Neuron (in vitro differentiated cells): ENCODE measurements at regions not wholly inside any gene's neighbourhood (a gene's known extent, or its start where the extent isn't known, plus 50 kb on each side); places are given as distances from the start of the nearest gene placed in this dataset.
"Not testable (repeated sequence)": the region's sequence is repeated elsewhere in the genome, so short reads cannot be mapped to it uniquely, and the experiment has no call there.

ENCODE experiments used
- H2AFZ ChIP-seq: one replicate; pipeline ENCODE4 v1.6.1; 2013; ENCODE audit warnings: low read depth, mild to moderate bottlenecking, inconsistent platforms, low read length, moderate library complexity
- H3K27me3 ChIP-seq: one replicate; pipeline ENCODE4 v1.6.1; 2013; ENCODE audit warnings: low read length; ENCODE audit not compliant: insufficient read depth
- H3K36me3 ChIP-seq: one replicate; pipeline ENCODE4 v1.6.1; 2013; ENCODE audit warnings: low read length; ENCODE audit not compliant: insufficient read depth
- H3K4me1 ChIP-seq: one replicate; pipeline ENCODE4 v1.6.1; 2013; ENCODE audit warnings: low read length; ENCODE audit not compliant: insufficient read depth
- H3K4me3 ChIP-seq: 2 replicates; pipeline ENCODE4 v1.5.1; 2013; ENCODE audit warnings: mild to moderate bottlenecking, low read length, moderate library complexity
- H3K9me3 ChIP-seq: one replicate; pipeline ENCODE4 v1.6.1; 2013; ENCODE audit warnings: low read length

DNA sequence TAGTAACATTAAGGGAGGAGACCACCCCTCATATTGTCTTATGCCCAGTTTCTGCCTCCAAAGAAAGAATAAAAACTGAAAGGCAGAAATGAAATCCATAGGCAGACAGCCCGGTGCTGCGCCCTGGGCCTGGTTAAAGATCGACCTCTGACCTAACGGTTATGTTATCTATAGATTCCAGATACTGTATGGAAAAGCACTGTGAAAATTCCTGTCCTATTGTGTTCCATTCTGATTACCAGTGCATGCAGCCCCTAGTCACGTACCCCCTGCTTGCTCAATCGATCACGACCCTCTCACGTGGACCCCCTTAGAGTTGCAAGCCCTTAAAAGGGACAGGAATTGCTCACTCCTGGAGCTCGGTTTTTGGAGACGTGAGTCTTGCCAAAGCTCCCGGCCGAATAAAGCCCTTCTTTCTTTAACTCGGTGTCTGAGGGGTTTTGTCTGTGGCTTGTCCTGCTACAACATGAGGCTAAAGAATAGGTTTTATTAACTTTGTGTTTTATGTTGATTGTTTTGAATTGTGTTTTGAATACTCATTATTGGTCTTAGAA lies 121.4 kb upstream of the XIRP2 start:
- H3K9me3 ChIP-seq, H3K27me3 ChIP-seq, H3K36me3 ChIP-seq, H3K4me1 ChIP-seq, H3K4me3 ChIP-seq, H2AFZ ChIP-seq: not testable (repeated sequence)

- Histone ChIP-seq H3K4me3 (no peak overlapping the region), H3K36me3 (no peaks in the 10 kb centered on the region), H3K4me1 (peaks cover 2% of the 10 kb centered on the region), H3K27me3 (no peaks in the 10 kb centered on the region), H3K9me3 (peaks cover 2% of the 10 kb centered on the region), H2AFZ (no peak overlapping the region)
Observed at GRCh38 chr2:166766220-166766619, 122.1 kb upstream of the XIRP2 start.

DNA sequence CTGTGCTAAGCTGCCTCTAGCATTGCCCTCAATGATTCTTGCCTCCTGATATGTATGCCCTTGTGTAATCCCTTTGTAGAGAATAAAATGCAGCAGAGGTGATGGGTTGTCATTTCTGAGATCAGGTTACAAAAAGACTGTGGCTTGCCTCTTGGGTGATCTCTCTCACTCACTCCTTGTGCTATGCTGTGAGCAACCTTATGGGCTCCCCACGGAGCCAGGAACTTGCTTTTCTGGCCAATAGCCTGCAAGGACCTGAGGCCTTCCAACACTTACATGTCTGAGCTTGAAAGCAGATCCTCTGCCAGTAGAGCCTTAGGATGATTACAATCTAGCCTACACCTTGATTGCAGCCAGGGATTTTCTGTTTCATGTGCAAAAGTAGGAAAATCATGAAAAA lies 123.1 kb upstream of the XIRP2 start:
- no peaks in the 10 kb centered on the region for H3K36me3 ChIP-seq
- no peak overlapping the region for H2AFZ ChIP-seq
- H3K4me3 ChIP-seq = no peak overlapping the region
- H3K9me3 ChIP-seq = peaks cover 2% of the 10 kb centered on the region
- no peaks in the 10 kb centered on the region for H3K27me3 ChIP-seq
- H3K4me1 ChIP-seq = peaks cover 2% of the 10 kb centered on the region

DNA sequence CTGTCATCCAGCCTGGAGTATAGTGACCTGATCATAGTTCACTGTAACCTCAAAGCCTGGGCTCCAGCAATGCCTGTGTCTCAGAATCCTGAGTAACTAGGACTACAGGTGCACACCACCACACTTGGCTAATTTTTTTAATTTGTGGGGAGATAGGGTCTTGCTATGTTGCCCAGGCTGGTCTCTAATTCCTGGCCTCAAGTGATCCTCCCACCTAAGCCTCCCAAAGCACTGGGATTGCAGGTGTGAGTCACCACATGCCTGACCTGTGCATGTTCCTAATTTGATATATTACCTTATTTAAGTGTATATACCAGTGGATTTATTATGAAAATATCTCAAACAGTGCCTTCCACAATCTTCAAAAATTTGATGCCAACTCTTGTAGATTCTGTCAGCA lies 123.6 kb upstream of the XIRP2 start:
- Histone ChIP-seq H3K9me3 (peaks cover 2% of the 10 kb centered on the region), H3K27me3 (no peaks in the 10 kb centered on the region), H3K4me3 (no peak overlapping the region), H2AFZ (no peak overlapping the region), H3K4me1 (peaks cover 2% of the 10 kb centered on the region), H3K36me3 (no peaks in the 10 kb centered on the region)

DNA sequence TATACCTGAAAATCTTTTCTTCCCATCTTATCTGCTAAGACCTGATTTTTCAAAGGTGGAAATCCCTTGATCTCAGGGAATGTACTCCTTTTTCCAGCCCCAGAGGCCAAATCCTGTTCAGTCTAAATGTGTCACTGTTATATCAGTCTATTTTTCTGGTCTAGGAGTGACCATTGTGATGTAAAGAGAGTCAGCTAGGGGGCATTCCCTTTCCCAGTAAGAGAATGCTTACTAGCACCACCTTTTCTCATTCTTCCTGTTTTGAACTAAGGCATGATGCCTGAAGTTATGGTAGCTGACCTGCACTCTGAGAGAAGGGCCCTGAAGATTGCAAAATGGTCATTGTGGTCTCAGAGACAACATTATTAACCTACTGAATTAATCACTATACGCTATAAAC lies 124.1 kb upstream of the XIRP2 start:
- Histone ChIP-seq H3K4me3 (no peak overlapping the region), H2AFZ (no peak overlapping the region), H3K9me3 (peaks cover 2% of the 10 kb centered on the region), H3K4me1 (peaks cover 2% of the 10 kb centered on the region), H3K27me3 (no peaks in the 10 kb centered on the region), H3K36me3 (no peaks in the 10 kb centered on the region)

DNA sequence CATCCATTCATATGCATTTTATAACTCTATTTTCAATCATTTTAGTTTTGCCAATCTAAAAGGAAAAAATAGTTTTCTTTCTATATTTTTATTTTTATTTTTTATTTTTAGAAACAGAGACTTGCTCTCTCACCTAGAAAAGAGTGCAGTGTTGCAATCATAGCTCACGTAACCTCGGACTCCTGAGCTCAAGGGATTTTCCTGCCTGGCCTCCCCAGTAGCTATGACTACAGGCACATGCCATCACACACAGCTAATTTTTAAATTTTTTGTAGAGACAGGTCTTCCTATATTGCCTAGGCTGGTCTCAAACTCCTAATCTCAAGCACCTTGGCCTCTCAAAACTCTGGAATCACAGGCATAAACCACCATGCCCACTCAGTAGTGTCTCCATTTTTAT lies 125.5 kb upstream of the XIRP2 start:
- H3K36me3 ChIP-seq = no peaks in the 10 kb centered on the region

GRCh38 chr2:166758956-166759355 lies 129.3 kb upstream of the XIRP2 start:
- Histone ChIP-seq H3K36me3 (no peaks in the 10 kb centered on the region), H3K4me1 (no peaks in the 10 kb centered on the region), H3K4me3 (no peak overlapping the region), H2AFZ (no peak overlapping the region), H3K9me3 (no peaks in the 10 kb centered on the region), H3K27me3 (no peaks in the 10 kb centered on the region)

More for the DNA sequence above, 125.5 kb upstream of the XIRP2 start:
- H3K27me3 ChIP-seq = no peaks in the 10 kb centered on the region
- peaks cover 2% of the 10 kb centered on the region for H3K4me1 ChIP-seq
- no peaks in the 10 kb centered on the region for H3K9me3 ChIP-seq
- H3K4me3 ChIP-seq = no peak overlapping the region
- H2AFZ ChIP-seq = no peak overlapping the region

- Histone ChIP-seq H3K9me3 (no peaks in the 10 kb centered on the region), H3K36me3 (no peaks in the 10 kb centered on the region), H2AFZ (no peak overlapping the region), H3K4me1 (no peaks in the 10 kb centered on the region), H3K4me3 (no peak overlapping the region), H3K27me3 (no peaks in the 10 kb centered on the region)
Observed at GRCh38 chr2:166750624-166751023, 137.7 kb upstream of the XIRP2 start.

- H3K27me3 ChIP-seq, H2AFZ ChIP-seq, H3K4me3 ChIP-seq, H3K4me1 ChIP-seq, H3K36me3 ChIP-seq, H3K9me3 ChIP-seq: not testable (repeated sequence)
Observed at GRCh38 chr2:166744117-166744516, 144.2 kb upstream of the XIRP2 start.

- H3K27me3 ChIP-seq, H3K4me1 ChIP-seq, H3K4me3 ChIP-seq, H3K9me3 ChIP-seq, H3K36me3 ChIP-seq, H2AFZ ChIP-seq: not testable (repeated sequence)
Observed at GRCh38 chr2:166743482-166743881, 144.8 kb upstream of the XIRP2 start.

DNA sequence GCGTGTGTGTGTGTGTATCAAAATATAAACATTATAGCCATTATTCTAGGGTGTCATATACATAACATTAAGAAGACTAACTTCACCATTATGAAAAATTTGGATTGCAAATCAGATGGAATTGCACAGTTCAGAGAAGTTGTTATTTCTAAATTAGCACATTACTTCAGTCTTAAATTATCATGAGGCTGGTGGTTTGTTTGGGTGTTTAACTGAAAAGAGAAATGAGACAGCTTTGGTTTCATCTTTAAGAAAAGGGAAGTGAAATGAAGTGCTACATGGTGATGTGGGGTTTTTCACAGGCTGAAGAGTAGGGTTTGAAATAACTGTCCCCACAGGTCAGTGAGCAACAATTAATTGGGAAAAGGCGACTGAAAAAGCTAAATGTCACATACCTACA lies 161.2 kb upstream of the XIRP2 start:
- H3K4me3 ChIP-seq = no peak overlapping the region
- no peak overlapping the region for H2AFZ ChIP-seq
- H3K36me3 ChIP-seq = no peaks in the 10 kb centered on the region
- no peaks in the 10 kb centered on the region for H3K27me3 ChIP-seq
- no peaks in the 10 kb centered on the region for H3K9me3 ChIP-seq
- H3K4me1 ChIP-seq = no peaks in the 10 kb centered on the region

- no peaks in the 10 kb centered on the region for H3K27me3 ChIP-seq
- H3K36me3 ChIP-seq = no peaks in the 10 kb centered on the region
- H3K4me1 ChIP-seq = no peaks in the 10 kb centered on the region
- H2AFZ ChIP-seq = no peak overlapping the region
- no peaks in the 10 kb centered on the region for H3K9me3 ChIP-seq
- no peak overlapping the region for H3K4me3 ChIP-seq
Observed at GRCh38 chr2:166725927-166726924, 162.1 kb upstream of the XIRP2 start.

DNA sequence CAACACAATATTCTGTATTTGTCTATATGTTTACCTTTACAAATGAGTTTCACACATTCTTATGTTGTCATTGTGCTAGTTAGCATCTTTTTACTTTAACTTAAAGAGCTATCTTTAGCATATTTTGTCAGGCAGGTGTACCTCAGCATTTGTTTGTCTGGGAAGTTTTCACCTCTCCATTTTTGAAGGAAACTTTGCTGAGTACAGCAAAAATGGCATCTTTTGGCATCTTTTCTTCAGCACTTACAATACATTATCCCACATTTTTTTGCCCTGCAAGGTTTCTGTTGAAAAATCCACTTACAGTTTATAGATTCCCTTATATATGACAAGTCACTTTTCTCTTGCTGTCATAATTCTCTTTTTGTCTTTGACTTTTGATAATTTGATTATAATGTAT lies 171.3 kb upstream of the XIRP2 start:
- Histone ChIP-seq H3K27me3 (no peaks in the 10 kb centered on the region), H3K4me1 (no peaks in the 10 kb centered on the region), H3K4me3 (no peak overlapping the region), H3K9me3 (no peaks in the 10 kb centered on the region), H3K36me3 (no peaks in the 10 kb centered on the region), H2AFZ (no peak overlapping the region)
